ENCODE measurements at regions not wholly inside any gene's neighbourhood (a gene's known extent, or its start where the extent isn't known, plus 50 kb on each side); places are given as distances from the start of the nearest gene placed in this dataset.
A peak's percentile ranks its signal among the peaks of the same experiment; 100 is the strongest.

- no peak for DNase-seq (ENCODE audit: low spot score)
These were observed 171.2 kb upstream of the SDK2 start for GRCh38 chr17:73815474-73815873.

- DNase-seq (ENCODE audit: low spot score): no peak
These were observed 175.5 kb upstream of the SDK2 start for GRCh38 chr17:73819440-73820395.

GRCh38 chr17:73820686-73821448 is 176.6 kb upstream of the SDK2 start:
- peak; percentile 37 for DNase-seq (ENCODE audit: low spot score)

GRCh38 chr17:73821665-73822064 is 177.4 kb upstream of the SDK2 start:
- no peak for DNase-seq (ENCODE audit: low spot score)

GRCh38 chr17:73822371-73822770 is 178.1 kb upstream of the SDK2 start:
- DNase-seq (ENCODE audit: low spot score): no peak

- DNase-seq (ENCODE audit: low spot score): no peak
These were observed 179.4 kb upstream of the SDK2 start for GRCh38 chr17:73823684-73824083.

GRCh38 chr17:73824321-73824720 is 180.1 kb upstream of the SDK2 start:
- DNase-seq (ENCODE audit: low spot score): no peak

- no peak for DNase-seq (ENCODE audit: low spot score)
These were observed 182.1 kb upstream of the SDK2 start for GRCh38 chr17:73826181-73826871.

GRCh38 chr17:73826872-73827228 is 182.6 kb upstream of the SDK2 start:
- no peak for DNase-seq (ENCODE audit: low spot score)

GRCh38 chr17:73827627-73828291 is 183.5 kb upstream of the SDK2 start:
- no peak for DNase-seq (ENCODE audit: low spot score)

GRCh38 chr17:73829676-73830280 is 185.5 kb upstream of the SDK2 start:
- DNase-seq (ENCODE audit: low spot score): no peak

- no peak for DNase-seq (ENCODE audit: low spot score)
These were observed 187.5 kb upstream of the SDK2 start for GRCh38 chr17:73831699-73832098.

GRCh38 chr17:73833775-73834488 is 189.7 kb upstream of the SDK2 start:
- no peak for DNase-seq (ENCODE audit: low spot score)

- DNase-seq (ENCODE audit: low spot score): no peak
These were observed 190.6 kb upstream of the SDK2 start for GRCh38 chr17:73834684-73835343.

GRCh38 chr17:73835605-73836004 is 191.4 kb upstream of the SDK2 start:
- DNase-seq (ENCODE audit: low spot score): no peak

GRCh38 chr17:73838815-73839214 is 194.6 kb upstream of the SDK2 start:
- no peak for DNase-seq (ENCODE audit: low spot score)

- DNase-seq (ENCODE audit: low spot score): no peak
These were observed 196.6 kb upstream of the SDK2 start for GRCh38 chr17:73840829-73841228.

GRCh38 chr17:73841431-73842060 is 197.3 kb upstream of the SDK2 start:
- DNase-seq (ENCODE audit: low spot score): peak; percentile 32

- no peak for DNase-seq (ENCODE audit: low spot score)
These were observed 203.7 kb upstream of the SDK2 start for GRCh38 chr17:73847952-73848351.

- DNase-seq (ENCODE audit: low spot score): no peak
These were observed 206.2 kb upstream of the SDK2 start for GRCh38 chr17:73850426-73850825.

Measured in COLO829 (cell line).